DND-41 (cell line): ENCODE measurements at regions not wholly inside any gene's neighbourhood (a gene's known extent, or its start where the extent isn't known, plus 50 kb on each side); places are given as distances from the start of the nearest gene placed in this dataset.

ENCODE experiments used
- ATAC-seq: fragments of 200-7000 bp; cut with Tn5 transposase; 3 replicates; pipeline ENCODE4 v1.9.1; 2021; ENCODE audit warnings: low read depth; ENCODE audit not compliant: insufficient read depth
- DNase-seq: peaks from one replicate; pipeline ENCODE4 v3.0.0-alpha.2; 2020
- H2AFZ ChIP-seq: 2 replicates; pipeline ENCODE4 v1.6.0; 2012; ENCODE audit warnings: low read depth, low read length
- H3K27ac ChIP-seq: 2 replicates; pipeline ENCODE4 v1.5.1; 2012; ENCODE audit warnings: low read length, inconsistent platforms
- H3K27me3 ChIP-seq: fragments of 200-600 bp; sonication (generic); 2 replicates; pipeline ENCODE4 v1.6.0; 2012; ENCODE audit warnings: low read length, mild to moderate bottlenecking, inconsistent platforms; ENCODE audit not compliant: insufficient read depth, poor library complexity
- H3K36me3 ChIP-seq: 2 replicates; pipeline ENCODE4 v1.5.1; 2012; ENCODE audit warnings: low read length, inconsistent platforms; ENCODE audit not compliant: insufficient read depth
- H3K4me1 ChIP-seq: 2 replicates; pipeline ENCODE4 v1.5.1; 2012; ENCODE audit warnings: mild to moderate bottlenecking, low read length; ENCODE audit not compliant: insufficient read depth
- H3K4me2 ChIP-seq: 2 replicates; pipeline ENCODE4 v1.6.0; 2012; ENCODE audit warnings: mild to moderate bottlenecking, moderate library complexity, low read length, inconsistent platforms; ENCODE audit not compliant: insufficient read depth
- H3K4me3 ChIP-seq, 2 experiments: fragments of 200-600 bp in 1 of 2; shearing (Covaris generic) in 1 of 2; 2 replicates each; pipeline ENCODE4 v1.5.1; 2012 to 2016; ENCODE audit warnings: inconsistent platforms in 2 of 2, low read length in 2 of 2, mild to moderate bottlenecking in 2 of 2, low read depth in 1 of 2, moderate library complexity in 1 of 2
- H3K79me2 ChIP-seq: 2 replicates; pipeline ENCODE4 v1.6.0; 2012; ENCODE audit warnings: low read length, inconsistent platforms; ENCODE audit not compliant: insufficient read depth
- H3K9ac ChIP-seq: 2 replicates; pipeline ENCODE4 v1.6.0; 2012; ENCODE audit warnings: low read depth, mild to moderate bottlenecking, inconsistent platforms, low read length, moderate library complexity
- H3K9me3 ChIP-seq: 2 replicates; pipeline ENCODE4 v1.5.1; 2012; ENCODE audit warnings: low read length, moderate library complexity, mild to moderate bottlenecking, inconsistent platforms; ENCODE audit not compliant: insufficient read depth, severe bottlenecking
- H4K20me1 ChIP-seq: 2 replicates; pipeline ENCODE4 v1.6.0; 2012; ENCODE audit warnings: low read length; ENCODE audit not compliant: insufficient read depth
- EZH2 ChIP-seq: IDR thresholded peaks from 3 replicates; pipeline ENCODE4 v1.6.1; 2012; ENCODE audit warnings: borderline replicate concordance, low read depth, mild to moderate bottlenecking, moderate library complexity, low read length, inconsistent platforms; ENCODE audit not compliant: severe bottlenecking
- TF ChIP-seq, protein P1 (sequence below): IDR thresholded peaks from 2 replicates; pipeline ENCODE4 v1.5.1; 2012; ENCODE audit warnings: borderline replicate concordance, low read length, moderate library complexity, mild to moderate bottlenecking; ENCODE audit not compliant: poor library complexity, severe bottlenecking; ENCODE audit errors: extremely low read depth

DNA sequence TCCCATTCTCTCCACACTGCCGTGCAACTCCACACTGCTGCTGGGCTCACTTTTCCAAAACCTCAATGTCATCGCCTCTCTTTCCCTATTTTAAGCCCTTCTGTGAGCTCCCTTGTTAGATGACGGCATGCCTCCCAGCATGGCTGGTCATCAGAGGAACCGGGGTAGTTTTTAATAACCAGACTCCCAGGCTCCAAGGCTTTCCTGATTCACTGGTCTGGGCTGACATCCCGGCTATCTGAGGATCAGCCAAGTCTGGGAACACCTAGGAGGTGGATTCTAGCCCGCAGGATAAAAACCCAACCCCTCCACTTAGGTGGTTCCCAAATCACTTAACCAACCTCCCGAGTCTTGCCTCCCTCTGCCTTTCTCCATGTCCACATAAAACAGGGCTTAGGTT lies 295.4 kb upstream of the FZD8 start:
- H3K79me2 ChIP-seq: no peaks in the 10 kb centered on the region
- no peaks in the 10 kb centered on the region for H3K4me1 ChIP-seq
- no peaks in the 10 kb centered on the region for H3K36me3 ChIP-seq
- H3K27me3 ChIP-seq: no peaks in the 10 kb centered on the region
- H3K4me3 ChIP-seq: no peak overlapping the region
- no peak overlapping the region for H3K9ac ChIP-seq
- H4K20me1 ChIP-seq: no peaks in the 10 kb centered on the region
- DNase-seq (no peak), ATAC-seq (no peak)
- H2AFZ ChIP-seq: no peak overlapping the region
- no peak for TF ChIP-seq EZH2
- TF ChIP-seq, protein P1, sequence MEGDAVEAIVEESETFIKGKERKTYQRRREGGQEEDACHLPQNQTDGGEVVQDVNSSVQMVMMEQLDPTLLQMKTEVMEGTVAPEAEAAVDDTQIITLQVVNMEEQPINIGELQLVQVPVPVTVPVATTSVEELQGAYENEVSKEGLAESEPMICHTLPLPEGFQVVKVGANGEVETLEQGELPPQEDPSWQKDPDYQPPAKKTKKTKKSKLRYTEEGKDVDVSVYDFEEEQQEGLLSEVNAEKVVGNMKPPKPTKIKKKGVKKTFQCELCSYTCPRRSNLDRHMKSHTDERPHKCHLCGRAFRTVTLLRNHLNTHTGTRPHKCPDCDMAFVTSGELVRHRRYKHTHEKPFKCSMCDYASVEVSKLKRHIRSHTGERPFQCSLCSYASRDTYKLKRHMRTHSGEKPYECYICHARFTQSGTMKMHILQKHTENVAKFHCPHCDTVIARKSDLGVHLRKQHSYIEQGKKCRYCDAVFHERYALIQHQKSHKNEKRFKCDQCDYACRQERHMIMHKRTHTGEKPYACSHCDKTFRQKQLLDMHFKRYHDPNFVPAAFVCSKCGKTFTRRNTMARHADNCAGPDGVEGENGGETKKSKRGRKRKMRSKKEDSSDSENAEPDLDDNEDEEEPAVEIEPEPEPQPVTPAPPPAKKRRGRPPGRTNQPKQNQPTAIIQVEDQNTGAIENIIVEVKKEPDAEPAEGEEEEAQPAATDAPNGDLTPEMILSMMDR: no peak
- H3K9me3 ChIP-seq: no peaks in the 10 kb centered on the region
- no peak overlapping the region for H3K4me2 ChIP-seq
- no peak overlapping the region for H3K27ac ChIP-seq

DNA sequence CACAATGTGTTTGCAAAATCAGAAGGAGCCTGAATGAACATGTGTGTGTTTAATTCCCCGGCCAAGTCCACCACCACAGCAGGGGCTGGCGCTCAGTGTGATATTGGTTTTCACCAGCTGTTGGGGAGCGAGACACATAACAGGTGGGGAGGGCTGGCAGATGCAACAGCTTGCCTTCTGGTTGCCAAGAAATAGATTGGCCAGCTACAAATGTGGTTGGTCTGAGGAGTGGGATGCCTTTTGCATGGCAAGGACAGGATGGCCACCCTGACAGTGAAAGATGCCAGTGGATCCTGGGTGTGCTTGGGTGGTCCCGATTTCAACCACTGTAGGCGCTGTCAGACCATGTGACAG lies 292.5 kb upstream of the FZD8 start:
- Histone ChIP-seq H4K20me1 (no peaks in the 10 kb centered on the region), H3K4me3 (no peak overlapping the region), H3K36me3 (no peaks in the 10 kb centered on the region), H3K4me2 (no peak overlapping the region), H3K79me2 (no peaks in the 10 kb centered on the region), H3K4me1 (no peaks in the 10 kb centered on the region), H3K27ac (no peak overlapping the region), H3K9me3 (no peaks in the 10 kb centered on the region), H2AFZ (no peak overlapping the region), H3K27me3 (no peaks in the 10 kb centered on the region), H3K9ac (no peak overlapping the region)
- DNase-seq (no peak), ATAC-seq (no peak)
- TF ChIP-seq, protein P1: no peak
- TF ChIP-seq EZH2: no peak

DNA sequence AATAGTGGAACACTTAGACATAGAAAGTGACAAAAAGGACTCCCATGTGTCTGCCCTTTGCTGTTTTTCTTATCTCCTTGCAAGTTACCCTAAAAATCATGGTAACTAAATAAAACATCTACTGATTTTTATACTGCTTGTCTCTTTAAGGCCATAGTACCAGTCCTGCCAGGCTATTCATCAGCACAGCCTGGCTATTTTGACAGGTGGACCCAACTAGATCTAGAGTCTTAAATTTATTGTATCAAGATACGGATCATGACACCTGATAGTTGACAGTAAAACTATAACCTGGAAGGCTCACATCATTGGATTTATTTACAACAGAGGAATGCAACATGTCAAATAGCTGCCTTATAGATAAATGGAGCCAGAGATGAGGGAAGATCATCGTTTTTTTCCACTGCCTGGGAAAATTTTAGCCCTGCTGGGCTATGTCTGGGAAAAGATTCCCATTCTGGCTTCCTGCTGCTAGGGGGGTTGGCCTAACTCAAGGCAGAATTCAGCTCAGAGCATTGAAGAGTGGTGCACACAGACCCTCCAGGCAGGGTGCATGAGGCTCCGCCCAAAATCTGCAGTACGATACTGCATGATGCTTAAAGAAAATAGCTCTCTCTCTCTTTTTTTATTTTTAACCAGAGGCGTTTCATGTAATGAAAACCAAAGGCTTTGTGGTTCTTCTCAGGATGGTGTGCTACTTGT lies 292.0 kb upstream of the FZD8 start:
- H3K27me3 ChIP-seq: no peaks in the 10 kb centered on the region
- H3K79me2 ChIP-seq: no peaks in the 10 kb centered on the region
- DNase-seq (no peak), ATAC-seq (no peak)
- no peaks in the 10 kb centered on the region for H3K9me3 ChIP-seq
- H3K4me1 ChIP-seq: no peaks in the 10 kb centered on the region
- H3K4me2 ChIP-seq: no peak overlapping the region
- no peak overlapping the region for H3K27ac ChIP-seq
- H3K4me3 ChIP-seq: no peak overlapping the region
- H2AFZ ChIP-seq: no peak overlapping the region
- TF ChIP-seq, protein P1: no peak
- TF ChIP-seq EZH2: no peak
- H4K20me1 ChIP-seq: no peaks in the 10 kb centered on the region
- H3K36me3 ChIP-seq: no peaks in the 10 kb centered on the region
- no peak overlapping the region for H3K9ac ChIP-seq
